ENCODE measurements at regions not wholly inside any gene's neighbourhood (a gene's known extent, or its start where the extent isn't known, plus 50 kb on each side); places are given as distances from the start of the nearest gene placed in this dataset.

GRCh38 chr10:10365676-10366075 lies 652.0 kb upstream of the CELF2 start:
- TF ChIP-seq CTCF (IDR thresholded peaks at IDR 0.05) (no peak), REST (IDR thresholded peaks at IDR 0.05) (no peak), CEBPB (IDR thresholded peaks at IDR 0.05) (no peak), CBX2 (IDR thresholded peaks at IDR 0.05; ENCODE audit: borderline replicate concordance, low read depth) (no peak), EP300 (IDR thresholded peaks at IDR 0.05) (no peak), FOXS1 (CRISPR knock-in tag; IDR thresholded peaks at IDR 0.05) (no peak), RNF2 (IDR thresholded peaks at IDR 0.05; ENCODE audit: borderline replicate concordance, low read depth) (no peak), GATA3 (IDR thresholded peaks at IDR 0.05; ENCODE audit: borderline replicate concordance) (no peak), JUN (IDR thresholded peaks at IDR 0.05) (no peak), MAX (IDR thresholded peaks at IDR 0.05) (no peak), ZFP36 (IDR thresholded peaks at IDR 0.05; ENCODE audit: borderline replicate concordance, partially characterized antibody) (no peak), HES2 (IDR thresholded peaks at IDR 0.05) (no peak), ESRRA (IDR thresholded peaks at IDR 0.05; ENCODE audit: borderline replicate concordance, low read length) (no peak), ZSCAN20 (CRISPR knock-in tag; IDR thresholded peaks at IDR 0.05) (no peak)
